Stimulated activated CD4-positive, alpha-beta T cell treated with anti-CD3 and anti-CD28 coated beads, Interleukin-12 subunit alpha, Interleukin-12 subunit beta, amount 100 ng/mL, for 48 hours (primary cell): ENCODE measurements at regions not wholly inside any gene's neighbourhood (a gene's known extent, or its start where the extent isn't known, plus 50 kb on each side); places are given as distances from the start of the nearest gene placed in this dataset.
"Not testable (repeated sequence)": the region's sequence is repeated elsewhere in the genome, so short reads cannot be mapped to it uniquely, and the experiment has no call there.

Source experiments
- DNase-seq, 3 donors: peaks; one replicate each; pipeline ENCODE4 v3.0.0-alpha.2; 2020; ENCODE audit warnings: low read depth in 2 of 3, low spot score in 1 of 3

DNA sequence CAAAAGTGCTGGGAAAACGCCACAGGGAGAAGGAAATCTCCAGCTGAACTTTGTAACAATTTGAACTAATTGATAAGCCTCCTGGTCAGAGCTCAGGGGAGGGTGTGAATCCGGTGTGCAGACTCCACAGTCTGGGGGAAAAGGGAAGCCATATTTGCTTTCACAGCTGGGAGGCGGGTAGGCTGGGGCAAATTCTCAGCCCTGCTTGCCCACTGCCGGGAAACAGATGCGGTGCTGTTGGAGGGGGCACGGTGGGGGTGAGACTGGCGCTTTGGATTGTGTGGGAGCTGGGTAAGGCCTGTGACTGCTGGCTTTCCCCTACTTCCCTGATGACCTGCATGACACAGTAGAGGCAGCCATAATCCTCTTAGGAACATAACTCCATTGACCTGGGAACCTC, 134.8 kb downstream of the ADCYAP1 start:
- DNase-seq: no peak

DNA sequence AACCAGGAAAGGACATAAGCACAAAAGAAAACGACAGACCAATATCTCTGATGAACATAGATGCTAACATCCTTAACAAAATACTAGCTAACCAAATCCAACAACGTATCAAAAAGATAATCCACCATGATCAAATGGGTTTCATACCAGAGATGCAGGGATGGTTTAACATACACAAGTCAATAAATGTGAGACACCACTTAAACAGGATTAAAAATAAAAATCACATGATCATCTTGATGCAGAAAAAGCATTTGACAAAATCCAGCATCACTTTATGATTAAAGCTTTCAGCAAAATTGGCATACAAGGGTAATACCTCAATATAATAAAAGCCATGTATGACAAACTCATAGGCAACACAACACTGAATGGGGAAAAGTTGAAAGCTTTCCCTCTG, 138.4 kb downstream of the ADCYAP1 start:
- not testable (repeated sequence) for DNase-seq

DNA sequence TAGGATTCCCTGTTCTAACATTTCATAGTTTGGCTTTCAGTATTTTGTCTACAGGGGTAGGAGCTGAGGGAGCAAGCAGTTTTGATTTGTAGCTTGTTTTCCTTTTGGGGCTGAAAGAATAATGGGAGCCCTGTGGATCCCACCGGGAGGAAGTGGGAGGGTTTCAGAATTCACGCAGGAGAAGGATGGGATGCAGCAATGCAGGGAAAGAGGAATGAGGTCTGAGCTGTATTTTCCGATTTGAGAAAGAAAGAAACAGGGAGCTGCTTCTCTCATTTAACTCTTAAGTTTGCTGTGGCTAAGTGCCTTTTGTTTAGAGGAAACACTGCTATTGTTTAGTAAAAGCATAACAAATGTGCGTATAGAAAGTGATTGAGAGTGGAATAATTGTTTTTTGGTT, 141.0 kb downstream of the ADCYAP1 start:
- no peak for DNase-seq

DNA sequence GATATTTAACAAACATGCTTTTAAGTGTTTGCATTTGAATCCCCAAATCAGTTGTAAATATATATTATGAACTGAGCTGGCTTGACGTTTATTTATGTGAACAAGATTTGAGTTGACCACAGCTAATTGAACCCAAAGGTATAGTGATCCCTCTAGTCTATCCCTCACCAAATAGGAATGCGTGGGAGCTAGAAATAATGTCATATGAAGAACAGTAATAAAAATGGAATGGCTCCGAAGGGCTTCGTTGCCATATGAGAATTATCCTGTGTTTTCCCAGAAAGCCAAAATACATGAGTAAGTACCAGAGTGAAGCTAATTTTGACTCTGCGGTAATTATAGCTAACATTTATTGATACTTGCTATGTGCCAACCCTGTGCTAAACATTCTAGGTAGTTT, 142.7 kb downstream of the ADCYAP1 start:
- DNase-seq: no peak

DNA sequence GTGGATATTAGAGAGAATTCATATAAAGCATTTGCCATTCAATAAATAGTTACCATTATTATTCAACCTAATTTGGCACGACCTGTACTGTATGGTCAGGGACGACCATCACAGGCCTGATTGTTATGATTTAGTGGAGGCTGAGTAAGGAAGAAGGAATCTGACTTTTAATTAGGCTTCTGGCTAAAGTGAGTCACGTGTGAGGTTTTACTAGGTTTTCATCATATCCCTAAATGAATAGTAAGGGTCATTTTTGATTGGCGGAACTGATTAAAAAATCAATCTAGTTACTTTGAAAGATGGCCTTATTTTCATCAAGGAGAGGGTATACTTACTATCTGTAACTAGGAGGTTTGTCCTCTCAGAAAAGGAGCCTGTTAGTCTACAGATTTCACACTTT, 143.4 kb downstream of the ADCYAP1 start:
- DNase-seq: no peak

- no peak for DNase-seq
These were observed 144.5 kb downstream of the ADCYAP1 start for GRCh38 chr18:1049173-1049572.

DNA sequence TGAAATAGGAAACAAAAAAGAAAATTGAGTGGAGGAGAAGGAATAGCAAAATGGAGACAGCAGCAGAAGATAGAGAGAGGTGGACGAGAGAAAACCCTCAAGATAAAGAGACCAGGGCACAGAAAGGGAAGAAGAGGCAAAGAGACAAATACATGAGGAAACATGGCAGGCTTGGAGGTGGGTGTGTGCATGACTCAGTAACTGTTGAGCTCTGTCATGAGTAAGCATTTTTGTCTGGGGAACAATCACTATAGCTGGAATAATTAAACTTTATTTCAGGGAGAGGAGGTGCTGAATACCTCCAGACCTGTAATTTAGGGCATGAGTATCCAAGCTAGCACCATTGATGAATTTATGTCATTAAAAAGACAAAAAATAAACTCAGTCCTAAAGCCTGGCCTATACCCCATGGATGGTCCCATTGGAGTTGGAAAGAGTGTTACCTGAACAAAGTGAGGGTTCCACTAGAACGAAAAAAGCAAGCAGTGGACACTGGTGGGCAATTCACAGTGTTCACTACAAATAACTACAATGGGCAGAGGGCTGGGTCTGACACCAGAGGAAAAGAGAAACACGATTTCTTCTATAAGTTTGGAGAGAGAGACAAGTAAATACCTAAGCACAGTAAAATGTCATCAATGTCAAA, 145.5 kb downstream of the ADCYAP1 start:
- no peak for DNase-seq

- DNase-seq: no peak
These were observed 147.6 kb downstream of the ADCYAP1 start for GRCh38 chr18:1052301-1052700.

- DNase-seq: no peak
These were observed 149.0 kb downstream of the ADCYAP1 start for GRCh38 chr18:1053331-1054315.

DNA sequence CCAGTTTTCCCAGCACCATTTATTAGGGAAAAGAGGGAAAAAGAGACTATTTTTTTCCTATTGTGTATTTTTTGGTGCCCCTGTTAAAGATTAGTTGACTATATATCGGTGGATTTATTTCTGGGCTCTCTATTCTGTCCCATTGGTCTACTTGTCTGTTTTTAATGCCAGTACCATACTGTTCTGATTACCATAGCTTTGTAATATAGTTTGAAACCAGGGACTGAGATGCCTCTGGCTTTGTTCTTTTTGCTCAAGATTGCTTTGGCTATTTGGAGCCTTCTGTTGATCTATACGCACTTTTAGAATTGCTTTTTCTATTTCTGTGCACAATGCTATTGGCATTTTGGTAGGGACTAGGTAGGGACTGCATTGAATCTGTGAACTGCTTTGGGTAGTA, 151.7 kb downstream of the ADCYAP1 start:
- no peak for DNase-seq

DNA sequence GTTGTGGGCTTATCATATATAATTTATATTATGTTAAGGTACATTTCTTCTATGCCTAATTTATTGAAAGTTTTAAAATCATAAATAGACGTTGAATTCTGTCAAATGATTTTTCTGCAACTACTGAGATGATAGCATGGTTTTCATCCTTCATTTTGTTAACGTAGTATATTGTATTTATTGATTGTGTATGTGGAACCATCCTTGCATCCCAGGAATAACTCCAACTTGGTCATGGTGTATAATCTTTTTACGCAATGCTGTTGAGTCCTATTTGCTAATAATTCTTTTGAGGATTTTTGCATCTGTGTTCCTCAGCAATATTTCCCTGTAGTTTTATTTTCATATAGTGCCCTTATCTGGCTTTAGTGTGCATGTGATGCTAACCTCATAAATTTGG, 152.7 kb downstream of the ADCYAP1 start:
- DNase-seq: no peak

GRCh38 chr18:1062588-1062987, 157.9 kb downstream of the ADCYAP1 start:
- DNase-seq: no peak

DNA sequence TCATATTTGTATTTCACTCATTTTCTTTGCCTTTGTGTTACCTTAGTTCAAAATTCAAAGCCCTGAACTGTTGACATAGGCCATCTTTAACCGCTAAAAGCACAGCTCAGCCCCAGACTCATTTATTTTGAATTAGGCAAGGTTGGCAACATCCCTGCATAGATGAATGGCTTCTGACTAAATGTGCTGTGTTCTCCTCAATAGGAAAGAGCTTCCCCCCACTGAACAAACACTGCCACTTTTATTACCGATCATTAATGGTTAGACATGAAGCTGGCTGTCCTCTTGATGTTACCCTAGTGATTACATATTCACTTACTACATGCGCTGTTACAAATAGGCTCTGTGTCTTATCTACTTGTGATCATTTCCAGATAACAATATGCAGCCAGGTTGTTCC, 170.7 kb downstream of the ADCYAP1 start:
- no peak for DNase-seq

GRCh38 chr18:1075876-1076275, 171.2 kb downstream of the ADCYAP1 start:
- DNase-seq: no peak

DNA sequence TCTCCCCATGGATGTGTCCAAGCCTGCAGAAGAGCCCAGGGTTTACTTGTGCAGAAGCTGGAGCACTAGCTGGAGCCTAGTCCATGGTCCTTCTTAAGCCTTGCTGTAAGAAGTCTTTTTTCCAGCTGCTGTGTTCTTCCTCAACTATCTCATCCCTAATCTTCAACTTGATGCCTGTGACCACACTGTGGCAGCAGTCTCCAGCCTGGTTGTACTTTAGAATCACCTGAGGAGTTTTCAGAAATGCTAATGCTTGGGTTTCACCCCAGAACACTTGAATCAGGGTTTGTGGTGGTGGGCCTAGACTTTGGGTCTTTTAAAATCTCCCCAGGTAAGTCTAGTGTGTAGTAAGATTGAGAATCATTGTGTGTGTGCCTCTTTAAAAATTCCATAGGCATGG, 173.6 kb downstream of the ADCYAP1 start:
- DNase-seq: no peak

GRCh38 chr18:1083675-1084074, 179.0 kb downstream of the ADCYAP1 start:
- not testable (repeated sequence) for DNase-seq

DNA sequence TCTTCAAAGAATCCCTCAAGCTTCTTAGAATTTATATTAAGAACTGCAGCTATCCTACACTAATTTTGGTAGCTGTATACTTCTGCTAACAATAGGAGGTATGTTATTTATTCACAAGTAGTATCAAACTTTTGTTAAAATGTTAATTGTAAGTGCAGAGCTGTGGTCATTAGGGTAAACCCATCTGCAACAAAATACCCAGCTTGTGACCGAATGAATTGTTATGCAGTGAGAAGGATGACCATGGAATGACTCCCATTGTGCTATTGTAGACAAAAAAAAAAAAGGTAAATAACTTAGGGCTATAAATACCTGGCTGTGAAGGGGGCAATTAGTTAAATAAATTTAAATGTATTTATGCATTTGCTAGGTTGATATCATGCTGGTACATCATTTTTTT, 186.1 kb downstream of the ADCYAP1 start:
- DNase-seq: no peak

DNA sequence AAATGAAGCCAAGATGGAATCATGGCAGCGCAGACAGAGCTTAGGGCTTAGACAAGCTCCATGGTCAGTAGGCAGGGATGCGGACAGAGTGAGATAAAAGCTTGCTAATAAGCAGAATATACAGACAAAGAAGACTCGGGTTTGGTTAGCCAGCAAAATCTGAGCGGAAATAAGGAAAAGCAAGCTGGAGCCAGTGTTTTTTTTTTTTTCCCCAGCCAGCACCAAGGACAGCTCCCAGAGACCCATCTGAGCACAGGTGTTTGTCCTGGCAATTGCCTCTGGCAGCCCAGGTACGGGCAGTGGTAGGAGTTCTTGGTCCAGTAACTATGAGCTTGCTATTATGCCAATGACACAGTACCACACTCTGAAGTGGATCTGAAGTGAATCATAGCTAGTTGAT, 187.6 kb downstream of the ADCYAP1 start:
- no peak for DNase-seq

- no peak for DNase-seq
These were observed 189.7 kb downstream of the ADCYAP1 start for GRCh38 chr18:1094409-1094808.

- DNase-seq: not testable (repeated sequence)
These were observed 193.5 kb downstream of the ADCYAP1 start for GRCh38 chr18:1097991-1098735.

GRCh38 chr18:1102848-1103247, 198.2 kb downstream of the ADCYAP1 start:
- DNase-seq: no peak

GRCh38 chr18:1103537-1103936, 198.9 kb downstream of the ADCYAP1 start:
- no peak for DNase-seq
